HG03139 (cell line): ENCODE measurements at regions not wholly inside any gene's neighbourhood (a gene's known extent, or its start where the extent isn't known, plus 50 kb on each side); places are given as distances from the start of the nearest gene placed in this dataset.

ENCODE experiments used
- ATAC-seq: cut with Tn5 transposase; IDR thresholded peaks from one replicate; pipeline ENCODE4 v1.9.1; 2021; ENCODE audit not compliant: unreplicated experiment

- no peak for ATAC-seq
Observed at GRCh38 chr14:98118749-98119148, 1153.2 kb downstream of the BCL11B start.

GRCh38 chr14:98119739-98120138, 1152.3 kb downstream of the BCL11B start:
- no peak for ATAC-seq

- no peak for ATAC-seq
Observed at GRCh38 chr14:98120831-98121464, 1151.0 kb downstream of the BCL11B start.

GRCh38 chr14:98122527-98122926, 1149.5 kb downstream of the BCL11B start:
- no peak for ATAC-seq

DNA sequence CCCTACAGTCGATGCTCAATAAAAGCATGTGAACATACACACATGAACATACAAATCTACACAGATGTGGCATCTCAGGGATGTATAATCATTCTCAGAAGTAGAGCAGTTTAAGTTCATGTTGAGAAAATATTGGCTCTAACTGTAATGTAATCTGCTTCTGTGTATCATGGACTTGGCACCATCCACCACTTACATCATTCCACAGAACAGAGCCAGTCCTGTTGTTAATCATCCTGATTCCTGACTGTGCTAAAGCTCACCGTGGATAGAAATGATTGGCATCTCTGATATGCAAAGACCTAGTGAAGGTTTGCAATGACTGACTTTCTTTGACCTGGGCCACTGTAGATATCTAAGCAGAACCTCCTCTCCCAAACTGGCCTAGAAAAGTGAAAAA, 1141.3 kb downstream of the BCL11B start:
- ATAC-seq: no peak

- ATAC-seq: no peak
Observed at GRCh38 chr14:98131406-98131805, 1140.6 kb downstream of the BCL11B start.

- ATAC-seq: no peak
Observed at GRCh38 chr14:98133806-98134205, 1138.2 kb downstream of the BCL11B start.

- no peak for ATAC-seq
Observed at GRCh38 chr14:98136012-98136789, 1135.8 kb downstream of the BCL11B start.

- no peak for ATAC-seq
Observed at GRCh38 chr14:98137131-98138025, 1134.6 kb downstream of the BCL11B start.

DNA sequence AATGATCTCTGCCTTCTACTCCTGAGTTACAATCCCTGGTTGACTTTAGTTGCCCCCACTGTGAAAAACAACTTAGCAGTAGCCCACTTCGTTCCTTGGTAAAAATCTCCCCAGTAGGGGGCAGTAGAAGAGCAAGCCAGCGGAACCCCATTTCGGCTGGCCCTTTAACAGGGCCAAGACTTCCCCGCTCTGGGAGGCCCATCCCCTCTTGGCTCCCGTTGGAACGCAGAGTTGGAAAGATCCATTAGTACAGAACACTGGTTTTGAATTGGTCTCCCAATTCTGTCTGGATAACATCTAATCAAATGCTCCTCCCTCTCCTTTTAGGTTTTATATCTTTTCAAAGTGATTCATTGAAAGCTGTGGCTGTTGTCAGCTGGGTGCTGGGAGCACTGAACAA, 1133.3 kb downstream of the BCL11B start:
- ATAC-seq: no peak

- no peak for ATAC-seq
Observed at GRCh38 chr14:98140862-98141530, 1131.0 kb downstream of the BCL11B start.

DNA sequence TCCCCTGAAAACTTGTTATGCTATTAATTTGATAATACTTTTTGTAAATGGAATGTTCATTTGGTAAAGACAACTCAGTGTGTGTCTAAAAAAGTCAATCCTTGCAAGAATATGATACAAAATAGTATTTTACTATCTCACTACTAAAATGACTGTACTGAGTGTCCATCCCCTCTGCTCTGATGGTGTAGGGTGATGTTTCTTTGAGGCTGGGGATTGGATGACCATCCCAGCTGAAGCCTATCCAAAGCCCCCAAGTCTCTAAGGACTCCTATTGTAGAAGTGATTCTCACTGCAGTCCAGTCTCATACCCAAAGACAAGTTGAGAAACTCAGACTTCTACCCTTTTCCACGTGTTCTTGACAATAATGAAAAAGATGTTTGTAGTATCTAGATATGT, 1128.4 kb downstream of the BCL11B start:
- ATAC-seq: no peak

DNA sequence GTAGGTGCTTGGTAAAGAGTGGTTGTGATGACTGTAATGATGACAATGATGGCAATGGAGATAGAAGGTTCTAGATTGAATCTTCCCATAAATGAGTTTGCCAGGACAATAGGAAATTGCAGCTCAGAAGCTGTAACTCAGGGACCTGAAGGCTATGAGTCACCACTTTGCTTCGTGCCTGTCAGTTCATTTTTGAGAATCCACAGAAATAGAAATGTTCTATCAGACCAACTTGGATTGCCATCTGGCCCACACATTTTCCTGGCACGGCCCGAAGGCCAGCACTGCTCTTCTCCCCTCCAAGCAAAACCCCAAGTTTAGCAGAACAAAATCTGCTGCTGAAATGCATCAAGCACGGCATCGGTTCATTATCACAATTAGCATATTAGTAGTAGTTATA, 1127.0 kb downstream of the BCL11B start:
- no peak for ATAC-seq

GRCh38 chr14:98146416-98146815, 1125.6 kb downstream of the BCL11B start:
- no peak for ATAC-seq

DNA sequence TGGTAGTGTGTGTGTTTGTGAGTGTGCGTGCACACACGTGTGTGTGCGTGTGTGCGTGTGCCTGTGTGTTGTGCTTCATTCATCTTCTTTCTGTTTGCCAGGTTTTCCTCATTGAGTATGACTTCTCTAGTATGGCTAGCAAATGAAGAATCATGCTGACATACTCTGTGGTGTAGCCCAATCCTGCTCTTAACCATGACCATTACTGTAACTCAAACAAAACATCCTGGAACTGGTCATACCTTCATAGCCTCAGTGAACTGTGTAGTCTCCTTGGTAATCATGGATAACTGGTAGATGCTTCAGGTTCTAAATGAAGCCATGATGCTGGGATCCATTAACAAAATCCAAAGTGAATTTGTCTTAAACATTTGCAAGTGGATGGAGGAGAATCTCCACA, 1117.7 kb downstream of the BCL11B start:
- no peak for ATAC-seq

- ATAC-seq: no peak
Observed at GRCh38 chr14:98156411-98156810, 1115.6 kb downstream of the BCL11B start.

DNA sequence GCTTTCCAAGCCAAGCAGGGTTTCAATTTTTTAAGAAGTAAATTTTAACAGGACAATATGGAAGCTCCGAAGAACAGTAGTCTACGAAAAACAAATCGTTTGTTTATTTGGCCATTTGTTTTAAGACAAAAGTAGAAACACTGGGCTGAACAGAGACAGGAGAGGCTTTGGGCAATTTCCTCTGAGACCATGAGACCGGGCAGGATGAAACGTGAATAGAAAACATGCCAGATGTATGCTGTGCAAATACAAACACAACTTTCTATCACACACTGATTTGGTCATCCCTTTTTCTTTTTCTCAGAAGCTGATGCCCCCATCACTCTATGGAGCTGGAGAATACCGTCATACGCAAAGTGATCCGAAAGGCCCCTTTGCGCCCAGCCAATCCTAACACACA, 1111.1 kb downstream of the BCL11B start:
- ATAC-seq: no peak

DNA sequence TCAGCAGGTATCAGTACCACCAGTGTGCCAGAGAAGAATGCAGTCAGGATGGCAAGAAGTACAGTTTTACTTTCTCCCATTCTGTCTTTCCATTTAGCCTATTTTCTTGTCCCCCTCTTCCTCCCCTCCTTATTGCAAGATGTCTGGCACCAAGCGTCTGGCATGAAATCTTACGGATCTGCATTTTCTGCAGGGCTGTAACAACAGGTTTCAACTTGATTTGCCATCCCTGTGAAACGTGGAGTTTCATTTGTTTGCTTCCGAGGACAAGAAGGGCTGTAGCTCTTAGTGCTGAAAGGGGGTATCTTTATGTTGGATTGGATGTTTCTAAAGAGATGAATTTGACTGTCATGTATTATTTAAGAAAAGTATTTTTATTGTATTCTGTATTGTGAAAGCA, 1110.6 kb downstream of the BCL11B start:
- no peak for ATAC-seq

DNA sequence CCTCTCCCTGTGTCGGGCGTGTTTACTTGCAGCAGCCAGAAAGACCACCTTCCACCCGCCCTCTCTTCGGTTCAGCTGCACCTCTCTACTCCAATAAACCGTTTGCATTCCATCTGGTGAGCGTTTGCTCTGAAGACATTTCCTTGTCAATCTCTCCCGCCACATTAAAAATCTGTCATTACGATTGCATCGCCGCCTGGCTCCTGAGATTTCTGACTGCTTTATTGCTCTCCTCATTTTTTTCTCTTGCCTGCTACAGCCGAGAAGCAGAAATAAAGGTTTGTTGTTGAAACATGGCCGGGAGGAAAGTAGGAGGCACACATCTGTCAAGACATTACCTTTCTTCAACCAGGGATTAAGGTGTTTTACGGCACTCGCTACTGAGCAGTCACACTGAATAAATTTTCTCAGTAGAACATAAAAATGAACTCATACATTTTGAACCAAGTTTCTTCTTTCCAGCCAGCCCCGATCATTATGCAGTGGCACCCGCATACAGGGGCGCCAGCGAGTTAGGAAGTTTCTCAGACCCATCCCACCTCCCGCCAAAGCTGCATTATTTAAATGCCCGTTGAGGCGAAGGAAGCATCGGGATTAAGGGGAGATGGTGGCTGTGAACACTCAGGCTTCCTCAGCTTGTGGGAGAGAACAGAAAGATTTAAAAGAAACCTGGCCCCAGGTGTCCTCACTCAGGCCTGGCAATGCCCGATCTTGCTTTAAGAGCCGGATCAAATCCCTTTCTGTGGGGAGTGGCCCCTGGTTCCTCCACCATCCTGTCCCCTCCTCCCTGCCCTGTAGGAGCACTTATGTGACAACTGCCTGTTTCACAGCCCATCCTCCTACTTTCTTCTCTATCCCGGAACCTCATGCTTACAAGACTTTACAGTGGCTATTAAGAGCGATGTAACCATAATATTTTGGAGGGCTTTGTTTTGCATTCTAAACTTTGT, 1108.9 kb downstream of the BCL11B start:
- no peak for ATAC-seq

GRCh38 chr14:98163873-98164272, 1108.1 kb downstream of the BCL11B start:
- ATAC-seq: no peak
